CD4-positive, alpha-beta T cell treated with Interleukin-15 for 1 hour (primary cell): ENCODE measurements at regions not wholly inside any gene's neighbourhood (a gene's known extent, or its start where the extent isn't known, plus 50 kb on each side); places are given as distances from the start of the nearest gene placed in this dataset.
"Not testable (repeated sequence)": the region's sequence is repeated elsewhere in the genome, so short reads cannot be mapped to it uniquely, and the experiment has no call there.

Source experiments
- DNase-seq: peaks from one replicate; pipeline ENCODE4 v3.0.0-alpha.2; 2020

- no peak for DNase-seq
Observed at GRCh38 chr1:234836776-234837357, 226.9 kb upstream of the IRF2BP2 start.

- peak; percentile 51 for DNase-seq
Observed at GRCh38 chr1:234836045-234836681, 226.2 kb upstream of the IRF2BP2 start.

GRCh38 chr1:234835239-234835638 is 225.3 kb upstream of the IRF2BP2 start:
- no peak for DNase-seq

- DNase-seq, result no peak
Observed at GRCh38 chr1:234833646-234834045, 223.7 kb upstream of the IRF2BP2 start.

- no peak for DNase-seq
Observed at GRCh38 chr1:234833118-234833517, 223.1 kb upstream of the IRF2BP2 start.

- no peak for DNase-seq
Observed at GRCh38 chr1:234827656-234828055, 217.7 kb upstream of the IRF2BP2 start.

GRCh38 chr1:234827181-234827580 is 217.2 kb upstream of the IRF2BP2 start:
- no peak for DNase-seq

GRCh38 chr1:234826352-234826751 is 216.4 kb upstream of the IRF2BP2 start:
- no peak for DNase-seq

GRCh38 chr1:234825498-234826165 is 215.7 kb upstream of the IRF2BP2 start:
- DNase-seq, result no peak

GRCh38 chr1:234824836-234825235 is 214.9 kb upstream of the IRF2BP2 start:
- not testable (repeated sequence) for DNase-seq

GRCh38 chr1:234823191-234824176 is 213.5 kb upstream of the IRF2BP2 start:
- DNase-seq, result no peak

- DNase-seq, result no peak
Observed at GRCh38 chr1:234821840-234822239, 211.9 kb upstream of the IRF2BP2 start.

- no peak for DNase-seq
Observed at GRCh38 chr1:234820597-234820996, 210.6 kb upstream of the IRF2BP2 start.

- DNase-seq, result not testable (repeated sequence)
Observed at GRCh38 chr1:234819845-234820244, 209.9 kb upstream of the IRF2BP2 start.

GRCh38 chr1:234818040-234818387 is 208.0 kb upstream of the IRF2BP2 start:
- not testable (repeated sequence) for DNase-seq

- DNase-seq, result not testable (repeated sequence)
Observed at GRCh38 chr1:234817313-234818039, 207.5 kb upstream of the IRF2BP2 start.

GRCh38 chr1:234816864-234817263 is 206.9 kb upstream of the IRF2BP2 start:
- not testable (repeated sequence) for DNase-seq

GRCh38 chr1:234816186-234816851 is 206.3 kb upstream of the IRF2BP2 start:
- DNase-seq, result not testable (repeated sequence)

GRCh38 chr1:234815295-234815815 is 205.4 kb upstream of the IRF2BP2 start:
- DNase-seq, result not testable (repeated sequence)

- DNase-seq, result not testable (repeated sequence)
Observed at GRCh38 chr1:234814235-234814634, 204.3 kb upstream of the IRF2BP2 start.

GRCh38 chr1:234811824-234812223 is 201.8 kb upstream of the IRF2BP2 start:
- not testable (repeated sequence) for DNase-seq
